ENCODE measurements at regions not wholly inside any gene's neighbourhood (a gene's known extent, or its start where the extent isn't known, plus 50 kb on each side); places are given as distances from the start of the nearest gene placed in this dataset.

GRCh38 chr15:98322581-98322980, 325.8 kb upstream of the IGF1R start:
- 82 to 88% (median 85%) methylated on average over 4 of the region's 4 CpGs for WGBS, 5 donors
- H3K27me3 ChIP-seq (replicated peaks in 1 of 7): peaks cover 0 to 12% (median 0%) of the 10 kb centered on the region in 7 donors

DNA sequence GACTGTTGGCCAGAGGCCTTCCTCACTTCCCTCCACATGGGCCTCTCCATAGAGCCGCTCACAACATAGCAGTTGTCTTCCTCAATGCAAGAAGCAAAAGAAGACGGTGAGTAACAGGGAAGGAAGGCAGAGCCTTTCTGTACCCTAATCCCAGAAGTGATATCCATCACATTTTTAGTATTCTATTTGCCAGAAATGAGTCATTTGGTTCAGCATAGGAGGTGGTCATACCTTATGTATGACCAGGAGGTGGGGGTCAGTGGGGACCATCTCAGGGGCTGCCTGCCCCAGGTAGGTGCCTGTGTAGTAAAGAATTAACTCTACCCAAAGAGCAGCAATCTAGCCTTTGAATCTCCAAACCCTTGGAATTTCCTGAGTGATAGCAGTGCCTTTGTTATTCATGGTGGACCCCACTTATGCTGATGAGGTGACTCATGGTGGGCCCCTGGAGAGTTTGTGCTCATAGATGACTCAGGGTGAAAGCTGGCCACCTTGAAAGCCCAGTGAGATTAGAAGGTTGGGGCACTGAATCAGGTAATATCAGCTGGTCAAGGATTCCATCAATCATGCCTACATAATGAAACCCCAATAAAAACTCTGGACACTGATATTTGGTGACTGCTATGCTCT, 323.9 kb upstream of the IGF1R start:
- Histone ChIP-seq H3K9me3 (peaks cover 0 to 22% (median 13%) of the 10 kb centered on the region in 8 donors), H3K27me3 (replicated peaks in 1 of 7) (peaks cover 0 to 12% (median 0%) of the 10 kb centered on the region in 7 donors), H3K4me3 (no peak overlapping the region), H3K4me1 (no peaks in the 10 kb centered on the region), H3K36me3 (no peaks in the 10 kb centered on the region), H3K27ac (no peak overlapping the region)
- DNase-seq: no peak
- intact Hi-C loops (cut with DNase I; ENCODE audit: low total_unique reads): no loop called here
- TF ChIP-seq POLR2A (IDR thresholded peaks at IDR 0.05) (no peak), POLR2AphosphoS5 (IDR thresholded peaks at IDR 0.05) (no peak)
- TF ChIP-seq, protein P1, sequence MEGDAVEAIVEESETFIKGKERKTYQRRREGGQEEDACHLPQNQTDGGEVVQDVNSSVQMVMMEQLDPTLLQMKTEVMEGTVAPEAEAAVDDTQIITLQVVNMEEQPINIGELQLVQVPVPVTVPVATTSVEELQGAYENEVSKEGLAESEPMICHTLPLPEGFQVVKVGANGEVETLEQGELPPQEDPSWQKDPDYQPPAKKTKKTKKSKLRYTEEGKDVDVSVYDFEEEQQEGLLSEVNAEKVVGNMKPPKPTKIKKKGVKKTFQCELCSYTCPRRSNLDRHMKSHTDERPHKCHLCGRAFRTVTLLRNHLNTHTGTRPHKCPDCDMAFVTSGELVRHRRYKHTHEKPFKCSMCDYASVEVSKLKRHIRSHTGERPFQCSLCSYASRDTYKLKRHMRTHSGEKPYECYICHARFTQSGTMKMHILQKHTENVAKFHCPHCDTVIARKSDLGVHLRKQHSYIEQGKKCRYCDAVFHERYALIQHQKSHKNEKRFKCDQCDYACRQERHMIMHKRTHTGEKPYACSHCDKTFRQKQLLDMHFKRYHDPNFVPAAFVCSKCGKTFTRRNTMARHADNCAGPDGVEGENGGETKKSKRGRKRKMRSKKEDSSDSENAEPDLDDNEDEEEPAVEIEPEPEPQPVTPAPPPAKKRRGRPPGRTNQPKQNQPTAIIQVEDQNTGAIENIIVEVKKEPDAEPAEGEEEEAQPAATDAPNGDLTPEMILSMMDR (IDR thresholded peaks at IDR 0.05 in 8 of 11, conservative IDR thresholded peaks at IDR 0.05 in 3 of 11): no peak
- WGBS, 5 donors: 40 to 69% (median 45%) methylated on average over 2 of the region's 2 CpGs

More at GRCh38 chr15:98322581-98322980, 325.8 kb upstream of the IGF1R start:
- no peak for DNase-seq
- Histone ChIP-seq H3K9me3 (peaks cover 0 to 31% (median 19%) of the 10 kb centered on the region in 8 donors), H3K4me1 (no peaks in the 10 kb centered on the region), H3K27ac (no peak overlapping the region), H3K36me3 (no peaks in the 10 kb centered on the region), H3K4me3 (no peak overlapping the region)
- intact Hi-C loops (cut with DNase I; ENCODE audit: low total_unique reads): no loop called here
- TF ChIP-seq, protein P1 (IDR thresholded peaks at IDR 0.05 in 8 of 11, conservative IDR thresholded peaks at IDR 0.05 in 3 of 11): no peak
- TF ChIP-seq POLR2AphosphoS5 (IDR thresholded peaks at IDR 0.05) (no peak), POLR2A (IDR thresholded peaks at IDR 0.05) (no peak)

- 53 to 81% (median 69%) methylated on average over 5 of the region's 5 CpGs for WGBS, 5 donors
- H3K4me1 ChIP-seq: no peaks in the 10 kb centered on the region
- H3K27ac ChIP-seq: no peak overlapping the region
- peaks cover 0 to 22% (median 13%) of the 10 kb centered on the region in 8 donors for H3K9me3 ChIP-seq
- intact Hi-C loops (cut with DNase I; ENCODE audit: low total_unique reads): no loop called here
- H3K27me3 ChIP-seq (replicated peaks in 1 of 7): peaks cover 0 to 27% (median 0%) of the 10 kb centered on the region in 7 donors
- TF ChIP-seq POLR2A (IDR thresholded peaks at IDR 0.05): no peak
- TF ChIP-seq, protein P1 (IDR thresholded peaks at IDR 0.05 in 8 of 11, conservative IDR thresholded peaks at IDR 0.05 in 3 of 11): no peak
- no peak for TF ChIP-seq POLR2AphosphoS5 (IDR thresholded peaks at IDR 0.05)
- no peaks in the 10 kb centered on the region for H3K36me3 ChIP-seq
- DNase-seq: no peak
- no peak overlapping the region for H3K4me3 ChIP-seq
Measured at GRCh38 chr15:98326804-98327203, 321.5 kb upstream of the IGF1R start.

DNA sequence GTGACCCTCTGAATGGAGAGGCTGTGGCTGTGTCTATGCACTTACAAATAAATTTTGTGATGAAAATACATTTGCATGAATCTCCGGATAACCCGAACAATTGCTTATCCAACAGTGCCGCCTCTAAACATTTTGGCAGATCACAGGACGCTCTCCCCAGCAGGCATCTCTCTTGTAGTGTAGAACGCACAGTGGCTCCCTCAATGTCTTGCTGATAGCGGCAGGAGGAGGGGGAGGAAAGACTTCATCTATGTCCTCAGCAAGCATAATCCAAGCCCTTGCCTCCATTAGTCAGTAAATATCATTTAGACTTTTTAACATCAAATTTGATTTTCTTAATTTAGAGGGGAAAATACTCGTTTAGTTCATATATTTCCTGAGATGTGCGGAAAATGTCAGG, 318.1 kb upstream of the IGF1R start:
- WGBS, 5 donors: 75 to 84% (median 78%) methylated on average over 8 of the region's 8 CpGs
- H3K9me3 ChIP-seq: peaks cover 0 to 9% (median 2%) of the 10 kb centered on the region in 8 donors
- no peak for DNase-seq
- no peak for TF ChIP-seq POLR2A (IDR thresholded peaks at IDR 0.05)
- TF ChIP-seq, protein P1 (IDR thresholded peaks at IDR 0.05 in 8 of 11, conservative IDR thresholded peaks at IDR 0.05 in 3 of 11): no peak
- no peak for TF ChIP-seq POLR2AphosphoS5 (IDR thresholded peaks at IDR 0.05)
- no peak overlapping the region for H3K4me3 ChIP-seq
- no peaks in the 10 kb centered on the region for H3K36me3 ChIP-seq
- no peaks in the 10 kb centered on the region for H3K4me1 ChIP-seq
- peaks cover 0 to 33% (median 0%) of the 10 kb centered on the region in 7 donors for H3K27me3 ChIP-seq (replicated peaks in 1 of 7)
- intact Hi-C loops (cut with DNase I; ENCODE audit: low total_unique reads): no loop called here
- H3K27ac ChIP-seq: no peak overlapping the region

All from spleen (tissue), 11 donors.